ENCODE measurements at regions not wholly inside any gene's neighbourhood (a gene's known extent, or its start where the extent isn't known, plus 50 kb on each side); places are given as distances from the start of the nearest gene placed in this dataset.

DNA sequence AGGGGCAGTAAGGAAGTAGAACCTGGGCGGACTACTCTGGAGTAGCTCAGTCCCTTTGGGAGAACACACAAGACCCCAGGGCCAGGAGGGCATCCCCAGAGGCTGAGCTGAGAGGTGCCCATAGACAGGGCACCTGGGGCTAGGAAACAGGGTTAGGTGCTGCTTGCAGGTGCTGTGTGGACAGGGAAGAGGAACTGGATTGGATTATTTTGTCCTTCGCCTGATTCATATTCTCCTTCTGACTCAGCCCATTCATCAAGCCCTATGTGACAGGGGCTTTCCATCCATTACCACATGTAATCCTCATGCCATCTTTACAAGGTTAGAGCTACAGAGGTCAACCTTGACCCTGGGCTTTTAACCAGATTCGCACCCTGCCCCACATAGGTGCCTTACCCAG lies 183.9 kb downstream of the C1orf94 start:
- H3K27me3 Mint-ChIP-seq (ENCODE audit: insufficient read depth, low read depth, poor library complexity), result peaks cover 12% of the 10 kb centered on the region
- H3K4me1 Mint-ChIP-seq, result no peaks in the 10 kb centered on the region; the same call in 2 of the 3 replicates
- no peak overlapping the region for H3K4me3 Mint-ChIP-seq
- Histone ChIP-seq H4K20me1 (replicated peaks; ENCODE audit: insufficient read depth) (no peaks in the 10 kb centered on the region), H3F3A (replicated peaks; ENCODE audit: low read depth) (no peaks in the 10 kb centered on the region), H3K27me3 (ENCODE audit: insufficient read depth) (no peaks in the 10 kb centered on the region), H3K79me2 (replicated peaks; ENCODE audit: insufficient read depth) (no peaks in the 10 kb centered on the region), H3K4me3 (no peak overlapping the region), H3K9me2 (ENCODE audit: insufficient read depth) (0 out of 2 replicates have a peak, but pooled peaks cover 14% of the 10 kb centered on the region), H3K36me3 (ENCODE audit: insufficient read depth) (no peaks in the 10 kb centered on the region), H2AFZ (no peak overlapping the region), H3K27ac (ENCODE audit: low read depth) (no peak overlapping the region), H3K4me2 (no peak overlapping the region), H3K4me1 (ENCODE audit: insufficient read depth) (no peaks in the 10 kb centered on the region)
- H3K27ac Mint-ChIP-seq, result no peak overlapping the region
- ATAC-seq, result no peak
- peaks cover 3% of the 10 kb centered on the region; the same call in 2 of the 3 replicates for H3K9me3 Mint-ChIP-seq
- H3K36me3 Mint-ChIP-seq (ENCODE audit: low read depth), result no peaks in the 10 kb centered on the region; the same call in 2 of the 3 replicates
- no peak for DNase-seq (ENCODE audit: low spot score)
- TF ChIP-seq JUNB (IDR thresholded peaks at IDR 0.05; ENCODE audit: unreplicated experiment), result no peak
- TF ChIP-seq, protein P1, sequence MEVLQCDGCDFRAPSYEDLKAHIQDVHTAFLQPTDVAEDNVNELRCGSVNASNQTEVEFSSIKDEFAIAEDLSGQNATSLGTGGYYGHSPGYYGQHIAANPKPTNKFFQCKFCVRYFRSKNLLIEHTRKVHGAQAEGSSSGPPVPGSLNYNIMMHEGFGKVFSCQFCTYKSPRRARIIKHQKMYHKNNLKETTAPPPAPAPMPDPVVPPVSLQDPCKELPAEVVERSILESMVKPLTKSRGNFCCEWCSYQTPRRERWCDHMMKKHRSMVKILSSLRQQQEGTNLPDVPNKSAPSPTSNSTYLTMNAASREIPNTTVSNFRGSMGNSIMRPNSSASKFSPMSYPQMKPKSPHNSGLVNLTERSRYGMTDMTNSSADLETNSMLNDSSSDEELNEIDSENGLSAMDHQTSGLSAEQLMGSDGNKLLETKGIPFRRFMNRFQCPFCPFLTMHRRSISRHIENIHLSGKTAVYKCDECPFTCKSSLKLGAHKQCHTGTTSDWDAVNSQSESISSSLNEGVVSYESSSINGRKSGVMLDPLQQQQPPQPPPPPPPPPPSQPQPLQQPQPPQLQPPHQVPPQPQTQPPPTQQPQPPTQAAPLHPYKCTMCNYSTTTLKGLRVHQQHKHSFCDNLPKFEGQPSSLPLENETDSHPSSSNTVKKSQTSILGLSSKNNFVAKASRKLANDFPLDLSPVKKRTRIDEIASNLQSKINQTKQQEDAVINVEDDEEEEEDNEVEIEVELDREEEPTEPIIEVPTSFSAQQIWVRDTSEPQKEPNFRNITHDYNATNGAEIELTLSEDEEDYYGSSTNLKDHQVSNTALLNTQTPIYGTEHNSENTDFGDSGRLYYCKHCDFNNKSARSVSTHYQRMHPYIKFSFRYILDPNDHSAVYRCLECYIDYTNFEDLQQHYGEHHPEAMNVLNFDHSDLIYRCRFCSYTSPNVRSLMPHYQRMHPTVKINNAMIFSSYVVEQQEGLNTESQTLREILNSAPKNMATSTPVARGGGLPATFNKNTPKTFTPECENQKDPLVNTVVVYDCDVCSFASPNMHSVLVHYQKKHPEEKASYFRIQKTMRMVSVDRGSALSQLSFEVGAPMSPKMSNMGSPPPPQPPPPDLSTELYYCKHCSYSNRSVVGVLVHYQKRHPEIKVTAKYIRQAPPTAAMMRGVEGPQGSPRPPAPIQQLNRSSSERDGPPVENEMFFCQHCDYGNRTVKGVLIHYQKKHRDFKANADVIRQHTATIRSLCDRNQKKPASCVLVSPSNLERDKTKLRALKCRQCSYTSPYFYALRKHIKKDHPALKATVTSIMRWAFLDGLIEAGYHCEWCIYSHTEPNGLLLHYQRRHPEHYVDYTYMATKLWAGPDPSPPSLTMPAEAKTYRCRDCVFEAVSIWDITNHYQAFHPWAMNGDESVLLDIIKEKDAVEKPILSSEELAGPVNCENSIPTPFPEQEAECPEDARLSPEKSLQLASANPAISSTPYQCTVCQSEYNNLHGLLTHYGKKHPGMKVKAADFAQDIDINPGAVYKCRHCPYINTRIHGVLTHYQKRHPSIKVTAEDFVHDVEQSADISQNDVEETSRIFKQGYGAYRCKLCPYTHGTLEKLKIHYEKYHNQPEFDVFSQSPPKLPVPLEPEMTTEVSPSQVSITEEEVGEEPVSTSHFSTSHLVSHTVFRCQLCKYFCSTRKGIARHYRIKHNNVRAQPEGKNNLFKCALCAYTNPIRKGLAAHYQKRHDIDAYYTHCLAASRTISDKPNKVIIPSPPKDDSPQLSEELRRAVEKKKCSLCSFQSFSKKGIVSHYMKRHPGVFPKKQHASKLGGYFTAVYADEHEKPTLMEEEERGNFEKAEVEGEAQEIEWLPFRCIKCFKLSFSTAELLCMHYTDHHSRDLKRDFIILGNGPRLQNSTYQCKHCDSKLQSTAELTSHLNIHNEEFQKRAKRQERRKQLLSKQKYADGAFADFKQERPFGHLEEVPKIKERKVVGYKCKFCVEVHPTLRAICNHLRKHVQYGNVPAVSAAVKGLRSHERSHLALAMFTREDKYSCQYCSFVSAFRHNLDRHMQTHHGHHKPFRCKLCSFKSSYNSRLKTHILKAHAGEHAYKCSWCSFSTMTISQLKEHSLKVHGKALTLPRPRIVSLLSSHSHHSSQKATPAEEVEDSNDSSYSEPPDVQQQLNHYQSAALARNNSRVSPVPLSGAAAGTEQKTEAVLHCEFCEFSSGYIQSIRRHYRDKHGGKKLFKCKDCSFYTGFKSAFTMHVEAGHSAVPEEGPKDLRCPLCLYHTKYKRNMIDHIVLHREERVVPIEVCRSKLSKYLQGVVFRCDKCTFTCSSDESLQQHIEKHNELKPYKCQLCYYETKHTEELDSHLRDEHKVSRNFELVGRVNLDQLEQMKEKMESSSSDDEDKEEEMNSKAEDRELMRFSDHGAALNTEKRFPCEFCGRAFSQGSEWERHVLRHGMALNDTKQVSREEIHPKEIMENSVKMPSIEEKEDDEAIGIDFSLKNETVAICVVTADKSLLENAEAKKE (CRISPR knock-in tag; IDR thresholded peaks at IDR 0.05), result no peak
- TF ChIP-seq, protein P2, sequence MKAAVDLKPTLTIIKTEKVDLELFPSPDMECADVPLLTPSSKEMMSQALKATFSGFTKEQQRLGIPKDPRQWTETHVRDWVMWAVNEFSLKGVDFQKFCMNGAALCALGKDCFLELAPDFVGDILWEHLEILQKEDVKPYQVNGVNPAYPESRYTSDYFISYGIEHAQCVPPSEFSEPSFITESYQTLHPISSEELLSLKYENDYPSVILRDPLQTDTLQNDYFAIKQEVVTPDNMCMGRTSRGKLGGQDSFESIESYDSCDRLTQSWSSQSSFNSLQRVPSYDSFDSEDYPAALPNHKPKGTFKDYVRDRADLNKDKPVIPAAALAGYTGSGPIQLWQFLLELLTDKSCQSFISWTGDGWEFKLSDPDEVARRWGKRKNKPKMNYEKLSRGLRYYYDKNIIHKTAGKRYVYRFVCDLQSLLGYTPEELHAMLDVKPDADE (IDR thresholded peaks at IDR 0.05), result no peak
- TF ChIP-seq EZH2phosphoT487 (IDR thresholded peaks at IDR 0.05; ENCODE audit: unreplicated experiment), result no peak

DNA sequence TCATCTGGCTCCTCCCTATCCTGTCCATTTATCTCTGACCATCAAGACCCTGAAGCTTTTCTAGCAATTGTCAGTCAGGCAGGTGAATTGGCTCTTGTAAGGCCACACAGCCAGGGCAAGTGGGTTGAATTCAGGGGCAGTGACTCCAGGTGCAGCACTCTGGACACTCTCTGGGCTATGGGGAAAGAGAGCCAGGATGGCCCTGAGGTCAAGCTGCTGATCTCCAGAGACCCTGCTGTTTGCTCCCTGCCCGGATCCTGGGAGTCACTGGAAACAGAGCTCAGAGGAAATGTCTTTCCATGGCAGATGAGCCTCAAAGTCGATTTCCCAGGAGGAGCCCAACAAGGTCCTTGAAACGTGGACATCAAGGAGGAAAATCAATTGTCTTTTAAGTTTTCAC lies 184.4 kb downstream of the C1orf94 start:
- H3F3A ChIP-seq (replicated peaks; ENCODE audit: low read depth), result no peaks in the 10 kb centered on the region
- H3K27me3 ChIP-seq (ENCODE audit: insufficient read depth), result no peaks in the 10 kb centered on the region
- H3K27ac Mint-ChIP-seq, result no peak overlapping the region
- H3K4me3 Mint-ChIP-seq, result no peak overlapping the region
- H3K4me2 ChIP-seq, result no peak overlapping the region
- peaks cover 3% of the 10 kb centered on the region; the same call in 2 of the 3 replicates for H3K9me3 Mint-ChIP-seq
- H3K4me1 Mint-ChIP-seq, result no peaks in the 10 kb centered on the region
- H3K27me3 Mint-ChIP-seq (ENCODE audit: insufficient read depth, low read depth, poor library complexity), result peaks cover 12% of the 10 kb centered on the region
- H3K36me3 ChIP-seq (ENCODE audit: insufficient read depth), result no peaks in the 10 kb centered on the region
- H3K9me2 ChIP-seq (ENCODE audit: insufficient read depth), result 0 out of 2 replicates have a peak, but pooled peaks cover 14% of the 10 kb centered on the region
- ATAC-seq, result no peak
- no peak overlapping the region for H3K4me3 ChIP-seq
- no peak overlapping the region for H3K27ac ChIP-seq (ENCODE audit: low read depth)
- no peaks in the 10 kb centered on the region for H3K79me2 ChIP-seq (replicated peaks; ENCODE audit: insufficient read depth)
- H3K4me1 ChIP-seq (ENCODE audit: insufficient read depth), result no peaks in the 10 kb centered on the region
- no peak for DNase-seq (ENCODE audit: low spot score)
- H4K20me1 ChIP-seq (replicated peaks; ENCODE audit: insufficient read depth), result no peaks in the 10 kb centered on the region
- no peaks in the 10 kb centered on the region; the same call in 2 of the 3 replicates for H3K36me3 Mint-ChIP-seq (ENCODE audit: low read depth)
- no peak overlapping the region for H2AFZ ChIP-seq
- TF ChIP-seq, protein P3, sequence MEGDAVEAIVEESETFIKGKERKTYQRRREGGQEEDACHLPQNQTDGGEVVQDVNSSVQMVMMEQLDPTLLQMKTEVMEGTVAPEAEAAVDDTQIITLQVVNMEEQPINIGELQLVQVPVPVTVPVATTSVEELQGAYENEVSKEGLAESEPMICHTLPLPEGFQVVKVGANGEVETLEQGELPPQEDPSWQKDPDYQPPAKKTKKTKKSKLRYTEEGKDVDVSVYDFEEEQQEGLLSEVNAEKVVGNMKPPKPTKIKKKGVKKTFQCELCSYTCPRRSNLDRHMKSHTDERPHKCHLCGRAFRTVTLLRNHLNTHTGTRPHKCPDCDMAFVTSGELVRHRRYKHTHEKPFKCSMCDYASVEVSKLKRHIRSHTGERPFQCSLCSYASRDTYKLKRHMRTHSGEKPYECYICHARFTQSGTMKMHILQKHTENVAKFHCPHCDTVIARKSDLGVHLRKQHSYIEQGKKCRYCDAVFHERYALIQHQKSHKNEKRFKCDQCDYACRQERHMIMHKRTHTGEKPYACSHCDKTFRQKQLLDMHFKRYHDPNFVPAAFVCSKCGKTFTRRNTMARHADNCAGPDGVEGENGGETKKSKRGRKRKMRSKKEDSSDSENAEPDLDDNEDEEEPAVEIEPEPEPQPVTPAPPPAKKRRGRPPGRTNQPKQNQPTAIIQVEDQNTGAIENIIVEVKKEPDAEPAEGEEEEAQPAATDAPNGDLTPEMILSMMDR (conservative IDR thresholded peaks at IDR 0.05; ENCODE audit: low read depth in 2 of 2), result no peak

Measured in GM23338 (cell line).